ENCODE measurements at regions not wholly inside any gene's neighbourhood (a gene's known extent, or its start where the extent isn't known, plus 50 kb on each side); places are given as distances from the start of the nearest gene placed in this dataset.

DNA sequence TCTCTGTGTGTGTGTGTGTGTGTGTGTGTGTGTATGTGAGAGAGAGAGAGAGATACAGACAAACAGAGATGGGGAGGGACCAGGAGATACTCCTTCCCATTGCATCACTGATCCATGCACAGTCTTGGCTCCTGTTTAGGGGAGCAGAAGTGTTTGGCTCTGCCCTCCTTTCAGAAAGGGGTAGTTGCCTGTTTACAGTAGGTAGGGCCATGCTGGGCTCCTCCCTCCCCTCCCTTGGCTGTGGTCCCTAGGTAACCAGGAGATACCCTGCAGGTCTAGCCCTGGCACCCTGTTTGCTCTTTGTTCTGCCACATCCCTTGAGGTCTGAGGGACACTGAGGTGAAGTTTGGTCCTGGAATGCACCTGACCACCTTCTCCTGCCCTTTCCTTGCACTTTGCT lies 95.3 kb downstream of the RAMP3 start (continued):
- no peak for TF ChIP-seq EZH2phosphoT487 (IDR thresholded peaks at IDR 0.05; ENCODE audit: borderline replicate concordance)

DNA sequence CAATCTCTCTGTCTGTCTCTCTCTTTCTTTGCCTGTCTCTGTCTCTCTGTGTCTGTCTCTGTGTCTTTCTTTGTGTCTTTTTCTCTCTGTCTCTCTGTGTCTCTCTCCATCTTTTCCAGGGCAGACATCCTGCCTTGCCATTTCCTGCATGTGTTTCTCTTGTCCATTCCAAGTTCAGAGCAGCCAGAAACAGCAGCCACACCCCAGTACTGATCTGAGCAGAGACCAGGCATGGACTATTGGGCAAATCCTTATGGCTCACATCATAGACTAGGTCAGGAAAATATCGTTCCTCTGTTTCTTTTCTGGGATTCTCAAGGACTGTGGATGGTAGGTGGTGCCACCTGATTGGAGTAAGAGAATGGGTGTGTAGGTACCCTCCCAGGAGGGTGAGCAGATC lies 95.8 kb downstream of the RAMP3 start:
- no peaks in the 10 kb centered on the region for H3K36me3 ChIP-seq (ENCODE audit: control insufficient read depth in 1 of 2, insufficient read depth in 2 of 2, low read length in 2 of 2)
- peaks cover 38% of the 10 kb centered on the region for H3K27me3 ChIP-seq (ENCODE audit: insufficient read depth, low read length)
- no peak overlapping the region for H3K9ac ChIP-seq (ENCODE audit: low read length)
- no peak overlapping the region for H3K27ac ChIP-seq (ENCODE audit: low read depth, low read length)
- ATAC-seq = no peak
- ChIA-PET POLR2A (no interaction called here), RAD21 (ENCODE audit: low non-redundant PET in 1 of 2, low total read pairs in 2 of 2, uncharacterized antibody in 2 of 2, unreplicated experiment in 2 of 2) (no interaction called here), CTCF (no interaction called here)
- H4K20me1 ChIP-seq (ENCODE audit: insufficient read depth) = no peaks in the 10 kb centered on the region
- no peak overlapping the region for H3K4me2 ChIP-seq (ENCODE audit: low read length)
- H3K9me2 ChIP-seq (ENCODE audit: insufficient read depth) = no peaks in the 10 kb centered on the region
- no peak for TF ChIP-seq EGR1 (IDR thresholded peaks at IDR 0.05; ENCODE audit: low read depth)
- TF ChIP-seq, protein P1, sequence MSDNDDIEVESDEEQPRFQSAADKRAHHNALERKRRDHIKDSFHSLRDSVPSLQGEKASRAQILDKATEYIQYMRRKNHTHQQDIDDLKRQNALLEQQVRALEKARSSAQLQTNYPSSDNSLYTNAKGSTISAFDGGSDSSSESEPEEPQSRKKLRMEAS (IDR thresholded peaks at IDR 0.05) = no peak
- TF ChIP-seq POLR2AphosphoS5 (IDR thresholded peaks at IDR 0.05; ENCODE audit: low read depth, low read length) = no peak
- no peak for TF ChIP-seq POLR2A (IDR thresholded peaks at IDR 0.05; ENCODE audit: borderline replicate concordance, extremely low read depth, insufficient read depth, insufficient read length)
- no peak for TF ChIP-seq ELF1 (IDR thresholded peaks at IDR 0.05; ENCODE audit: borderline replicate concordance, low read depth)
- TF ChIP-seq, protein P2, sequence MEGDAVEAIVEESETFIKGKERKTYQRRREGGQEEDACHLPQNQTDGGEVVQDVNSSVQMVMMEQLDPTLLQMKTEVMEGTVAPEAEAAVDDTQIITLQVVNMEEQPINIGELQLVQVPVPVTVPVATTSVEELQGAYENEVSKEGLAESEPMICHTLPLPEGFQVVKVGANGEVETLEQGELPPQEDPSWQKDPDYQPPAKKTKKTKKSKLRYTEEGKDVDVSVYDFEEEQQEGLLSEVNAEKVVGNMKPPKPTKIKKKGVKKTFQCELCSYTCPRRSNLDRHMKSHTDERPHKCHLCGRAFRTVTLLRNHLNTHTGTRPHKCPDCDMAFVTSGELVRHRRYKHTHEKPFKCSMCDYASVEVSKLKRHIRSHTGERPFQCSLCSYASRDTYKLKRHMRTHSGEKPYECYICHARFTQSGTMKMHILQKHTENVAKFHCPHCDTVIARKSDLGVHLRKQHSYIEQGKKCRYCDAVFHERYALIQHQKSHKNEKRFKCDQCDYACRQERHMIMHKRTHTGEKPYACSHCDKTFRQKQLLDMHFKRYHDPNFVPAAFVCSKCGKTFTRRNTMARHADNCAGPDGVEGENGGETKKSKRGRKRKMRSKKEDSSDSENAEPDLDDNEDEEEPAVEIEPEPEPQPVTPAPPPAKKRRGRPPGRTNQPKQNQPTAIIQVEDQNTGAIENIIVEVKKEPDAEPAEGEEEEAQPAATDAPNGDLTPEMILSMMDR (IDR thresholded peaks at IDR 0.05 in 2 of 3, conservative IDR thresholded peaks at IDR 0.05 in 1 of 3; ENCODE audit: borderline replicate concordance in 1 of 3, insufficient read depth in 1 of 3, low read depth in 2 of 3, low read length in 2 of 3) = no peak
- TF ChIP-seq CEBPB (IDR thresholded peaks at IDR 0.05; ENCODE audit: low read depth) = no peak
- no peak for TF ChIP-seq ZFX (IDR thresholded peaks at IDR 0.05)
- TF ChIP-seq JUND (IDR thresholded peaks at IDR 0.05) = no peak
- TF ChIP-seq, protein P3, sequence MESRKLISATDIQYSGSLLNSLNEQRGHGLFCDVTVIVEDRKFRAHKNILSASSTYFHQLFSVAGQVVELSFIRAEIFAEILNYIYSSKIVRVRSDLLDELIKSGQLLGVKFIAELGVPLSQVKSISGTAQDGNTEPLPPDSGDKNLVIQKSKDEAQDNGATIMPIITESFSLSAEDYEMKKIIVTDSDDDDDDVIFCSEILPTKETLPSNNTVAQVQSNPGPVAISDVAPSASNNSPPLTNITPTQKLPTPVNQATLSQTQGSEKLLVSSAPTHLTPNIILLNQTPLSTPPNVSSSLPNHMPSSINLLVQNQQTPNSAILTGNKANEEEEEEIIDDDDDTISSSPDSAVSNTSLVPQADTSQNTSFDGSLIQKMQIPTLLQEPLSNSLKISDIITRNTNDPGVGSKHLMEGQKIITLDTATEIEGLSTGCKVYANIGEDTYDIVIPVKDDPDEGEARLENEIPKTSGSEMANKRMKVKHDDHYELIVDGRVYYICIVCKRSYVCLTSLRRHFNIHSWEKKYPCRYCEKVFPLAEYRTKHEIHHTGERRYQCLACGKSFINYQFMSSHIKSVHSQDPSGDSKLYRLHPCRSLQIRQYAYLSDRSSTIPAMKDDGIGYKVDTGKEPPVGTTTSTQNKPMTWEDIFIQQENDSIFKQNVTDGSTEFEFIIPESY (IDR thresholded peaks at IDR 0.05; ENCODE audit: extremely low read depth, insufficient replicate concordance, low read length) = no peak
- TF ChIP-seq ZNF274 (IDR thresholded peaks at IDR 0.05; ENCODE audit: low read depth, low read length) = no peak
- TF ChIP-seq, protein P4, sequence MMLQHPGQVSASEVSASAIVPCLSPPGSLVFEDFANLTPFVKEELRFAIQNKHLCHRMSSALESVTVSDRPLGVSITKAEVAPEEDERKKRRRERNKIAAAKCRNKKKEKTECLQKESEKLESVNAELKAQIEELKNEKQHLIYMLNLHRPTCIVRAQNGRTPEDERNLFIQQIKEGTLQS (IDR thresholded peaks at IDR 0.05) = no peak
- no peak for TF ChIP-seq SP1 (IDR thresholded peaks at IDR 0.05; ENCODE audit: low read depth)
- no peaks in the 10 kb centered on the region for H3K79me2 ChIP-seq (ENCODE audit: insufficient read depth, low read length)
- no TSS peak for BruUV-seq (replicated peaks)
- H3K9me3 ChIP-seq (ENCODE audit: control insufficient read depth in 1 of 2, insufficient read depth in 1 of 2, low read depth in 1 of 2, low read length in 2 of 2) = no peaks in the 10 kb centered on the region
- no peak overlapping the region for H2AFZ ChIP-seq (ENCODE audit: low read depth, low read length, poor library complexity, severe bottlenecking)
- no peak for DNase-seq (ENCODE audit: low read depth, low spot score)
- H3K4me1 ChIP-seq (ENCODE audit: control insufficient read depth in 1 of 2, insufficient read depth in 2 of 2, low read length in 2 of 2) = no peaks in the 10 kb centered on the region
- intact Hi-C loops (cut with micrococcal nuclease) = no loop called here
- no peak overlapping the region for H3K4me3 ChIP-seq (replicated peaks in 1 of 2; ENCODE audit: low read depth in 1 of 2, low read length in 2 of 2)

Data from HCT116 (cell line).